Muscle layer of duodenum (tissue), 2 donors: ENCODE measurements at regions not wholly inside any gene's neighbourhood (a gene's known extent, or its start where the extent isn't known, plus 50 kb on each side); places are given as distances from the start of the nearest gene placed in this dataset.
"Not testable (repeated sequence)": the region's sequence is repeated elsewhere in the genome, so short reads cannot be mapped to it uniquely, and the experiment has no call there.

Experiments used
- H3K27ac ChIP-seq: one replicate; pipeline ENCODE4 v1.7.0; 2013; ENCODE audit warnings: mild to moderate bottlenecking, low read length
- H3K27me3 ChIP-seq: one replicate; pipeline ENCODE4 v1.7.0; 2013; ENCODE audit warnings: low read depth, mild to moderate bottlenecking, control low read depth, low read length
- H3K36me3 ChIP-seq, 2 donors: one replicate each; pipeline ENCODE4 v1.7.0; 2013; ENCODE audit warnings: low read length in 2 of 2, control low read depth in 1 of 2, mild to moderate bottlenecking in 1 of 2; ENCODE audit not compliant: insufficient read depth in 2 of 2, control insufficient read depth in 1 of 2
- H3K4me1 ChIP-seq, 2 donors: one replicate each; pipeline ENCODE4 v1.7.0; 2013; ENCODE audit warnings: low read length in 2 of 2, mild to moderate bottlenecking in 2 of 2, control low read depth in 1 of 2, moderate library complexity in 1 of 2; ENCODE audit not compliant: insufficient read depth in 2 of 2, control insufficient read depth in 1 of 2
- H3K4me3 ChIP-seq, 2 donors: one replicate each; pipeline ENCODE4 v1.7.0; 2013; ENCODE audit warnings: low read length in 2 of 2, low read depth in 1 of 2, mild to moderate bottlenecking in 1 of 2
- H3K9me3 ChIP-seq, 2 donors: one replicate each; pipeline ENCODE4 v1.7.0; 2013; ENCODE audit warnings: low read length in 2 of 2, control low read depth in 1 of 2, mild to moderate bottlenecking in 1 of 2; ENCODE audit not compliant: control insufficient read depth in 1 of 2
- donor health status: healthy.

DNA sequence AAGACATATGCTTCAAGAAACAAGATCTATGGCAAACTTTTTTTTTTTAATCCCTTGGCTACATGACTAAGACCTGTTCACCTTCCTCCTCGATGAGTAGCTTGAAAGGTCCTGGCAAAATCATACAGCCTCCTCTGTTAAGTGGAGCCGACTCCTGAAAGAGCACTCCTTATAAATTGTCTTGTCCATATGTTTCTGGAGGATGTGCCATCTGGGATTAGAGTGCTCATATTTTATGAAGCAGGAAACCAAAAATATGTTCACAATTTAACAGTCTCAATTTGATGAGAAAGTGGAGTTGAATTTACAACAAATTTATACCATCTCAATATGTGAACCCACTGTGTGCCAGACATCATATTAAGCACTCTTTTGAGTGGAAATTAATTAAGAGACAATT lies 912.1 kb upstream of the FAT3 start:
- Histone ChIP-seq H3K27ac (no peak overlapping the region), H3K36me3 (no peaks in the 10 kb centered on the region), H3K27me3 (no peaks in the 10 kb centered on the region), H3K9me3 (no peaks in the 10 kb centered on the region), H3K4me3 (no peak overlapping the region), H3K4me1 (no peaks in the 10 kb centered on the region)

DNA sequence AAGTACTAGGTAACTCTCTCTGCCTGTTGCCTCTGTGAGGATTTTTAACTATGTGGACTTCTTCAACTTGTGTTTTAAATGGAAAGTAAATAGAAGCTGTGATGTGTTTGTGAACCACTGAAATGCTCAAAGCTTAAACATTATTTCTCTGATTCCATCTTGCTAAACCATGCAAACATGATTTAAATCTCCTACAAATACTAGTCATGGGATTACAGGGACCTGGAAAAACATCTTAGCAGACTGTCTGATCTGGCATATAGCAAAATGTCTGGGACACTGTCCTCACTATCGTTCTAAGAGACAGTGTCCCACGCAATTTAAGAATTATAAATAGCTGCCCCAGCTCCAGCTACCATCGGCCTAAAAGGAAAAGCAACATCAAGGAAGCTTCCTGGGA lies 914.5 kb upstream of the FAT3 start:
- H3K9me3 ChIP-seq, result no peaks in the 10 kb centered on the region
- H3K27ac ChIP-seq, result no peak overlapping the region
- H3K27me3 ChIP-seq, result no peaks in the 10 kb centered on the region
- H3K4me1 ChIP-seq, result no peaks in the 10 kb centered on the region
- no peak overlapping the region for H3K4me3 ChIP-seq
- no peaks in the 10 kb centered on the region for H3K36me3 ChIP-seq

DNA sequence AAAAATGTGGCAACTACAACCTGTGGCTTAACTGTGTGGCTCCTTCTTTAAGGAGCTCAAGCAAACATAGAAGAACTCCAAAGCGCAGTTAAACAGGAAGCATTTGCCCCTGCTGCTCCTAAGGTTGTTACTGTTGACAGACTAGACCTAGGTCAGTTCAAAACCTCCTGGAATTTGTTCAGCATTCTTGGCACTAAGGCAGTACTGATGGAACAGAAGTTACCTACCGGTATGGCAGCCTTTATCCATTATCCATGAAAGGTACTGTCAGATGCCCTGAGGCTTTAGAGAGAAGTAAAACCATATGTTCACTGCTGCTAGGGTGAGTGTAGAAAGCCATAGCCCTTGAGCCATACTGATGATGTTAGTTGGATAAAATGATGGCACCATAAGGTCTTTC lies 916.5 kb upstream of the FAT3 start:
- Histone ChIP-seq H3K9me3 (no peaks in the 10 kb centered on the region), H3K36me3 (no peaks in the 10 kb centered on the region), H3K27me3 (no peaks in the 10 kb centered on the region), H3K27ac (no peak overlapping the region), H3K4me1 (no peaks in the 10 kb centered on the region), H3K4me3 (no peak overlapping the region)

DNA sequence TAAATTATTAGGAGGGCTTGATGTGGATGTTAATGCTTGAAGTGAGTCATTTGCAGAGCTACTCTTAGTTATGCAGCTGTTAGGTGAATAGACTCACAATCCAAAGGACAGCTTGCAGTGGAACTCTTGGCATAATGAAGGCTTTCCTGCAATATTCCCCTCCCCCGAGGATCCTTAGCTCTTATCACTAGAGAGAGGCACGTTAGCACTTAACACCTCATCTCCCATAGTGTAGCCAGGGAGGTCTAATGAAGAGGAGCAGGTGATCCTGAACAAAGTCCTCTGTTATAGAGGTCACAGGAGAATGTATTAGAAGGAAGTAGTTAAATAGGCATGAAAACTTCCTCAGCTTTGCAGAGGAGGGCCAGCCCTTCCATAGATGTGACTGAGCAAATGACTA lies 919.2 kb upstream of the FAT3 start:
- Histone ChIP-seq H3K4me1 (no peaks in the 10 kb centered on the region), H3K27ac (no peak overlapping the region), H3K36me3 (no peaks in the 10 kb centered on the region), H3K27me3 (no peaks in the 10 kb centered on the region), H3K4me3 (no peak overlapping the region), H3K9me3 (no peaks in the 10 kb centered on the region)

DNA sequence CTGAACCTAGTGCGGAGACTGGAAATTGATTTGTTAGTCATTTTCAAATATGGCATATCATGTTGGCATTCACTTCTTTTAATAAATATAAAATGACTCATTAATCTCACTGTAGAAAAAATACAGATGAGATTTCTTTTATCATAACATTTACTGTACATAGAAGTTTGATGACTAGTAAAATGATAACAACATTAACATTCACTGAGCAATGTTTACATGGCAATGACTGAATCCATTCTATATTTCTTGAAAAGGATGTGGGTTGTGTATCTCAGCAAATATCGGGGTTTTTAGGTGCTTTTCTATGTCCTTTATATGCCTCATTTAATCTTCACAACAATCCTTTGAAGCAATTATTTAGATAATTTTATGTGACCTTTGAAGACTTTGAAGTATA lies 920.9 kb upstream of the FAT3 start:
- H3K9me3 ChIP-seq, result no peaks in the 10 kb centered on the region
- no peaks in the 10 kb centered on the region for H3K4me1 ChIP-seq
- H3K4me3 ChIP-seq, result no peak overlapping the region
- H3K27ac ChIP-seq, result no peak overlapping the region
- no peaks in the 10 kb centered on the region for H3K36me3 ChIP-seq
- H3K27me3 ChIP-seq, result no peaks in the 10 kb centered on the region

- no peak overlapping the region for H3K27ac ChIP-seq
- H3K36me3 ChIP-seq, result no peaks in the 10 kb centered on the region
- H3K4me1 ChIP-seq, result no peaks in the 10 kb centered on the region
- no peaks in the 10 kb centered on the region for H3K27me3 ChIP-seq
- no peak overlapping the region for H3K4me3 ChIP-seq
- no peaks in the 10 kb centered on the region for H3K9me3 ChIP-seq
Observed at GRCh38 chr11:91299980-91300379, 924.6 kb upstream of the FAT3 start.

DNA sequence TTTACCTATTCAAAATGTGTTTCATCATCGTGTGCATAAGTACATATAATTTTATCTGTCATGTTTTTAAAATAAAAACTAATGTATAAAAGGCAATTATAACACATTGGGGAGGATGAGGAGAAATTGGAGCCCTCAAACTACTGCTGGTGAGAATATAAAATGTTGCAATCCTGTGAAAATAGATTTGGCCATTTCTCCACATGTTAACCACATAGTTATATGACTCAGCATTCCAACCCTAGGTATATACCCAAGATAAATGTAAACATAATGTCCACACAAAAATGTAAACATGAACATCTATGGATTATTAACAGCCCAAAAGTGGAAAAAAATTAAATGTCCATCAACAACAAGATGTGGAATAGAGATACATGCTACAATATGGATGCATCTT lies 928.0 kb upstream of the FAT3 start:
- no peaks in the 10 kb centered on the region for H3K27me3 ChIP-seq
- H3K4me1 ChIP-seq, result no peaks in the 10 kb centered on the region

DNA sequence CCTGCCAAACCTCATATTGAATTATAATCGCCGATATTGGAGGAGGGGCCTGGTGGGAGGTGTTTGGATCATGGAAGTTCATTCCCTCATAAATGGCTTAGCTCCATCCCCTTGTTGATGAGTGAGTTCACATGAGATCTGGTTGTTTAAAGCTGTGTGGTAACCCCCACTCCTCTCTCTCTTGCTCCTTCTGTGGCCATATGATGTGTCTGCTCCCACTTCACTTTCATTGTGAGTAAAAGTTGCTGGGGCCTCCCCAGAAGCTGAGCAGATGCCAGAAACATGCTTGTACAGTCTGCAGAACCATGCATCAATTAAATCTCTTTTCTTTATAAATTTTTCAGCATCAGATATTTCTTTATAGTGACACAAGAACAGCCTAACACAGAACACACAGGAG lies 929.0 kb upstream of the FAT3 start:
- H3K27me3 ChIP-seq, result no peaks in the 10 kb centered on the region
- H3K27ac ChIP-seq, result no peak overlapping the region
- no peaks in the 10 kb centered on the region for H3K36me3 ChIP-seq
- H3K4me3 ChIP-seq, result no peak overlapping the region
- no peaks in the 10 kb centered on the region for H3K4me1 ChIP-seq
- no peaks in the 10 kb centered on the region for H3K9me3 ChIP-seq

More for the DNA sequence above, 928.0 kb upstream of the FAT3 start:
- Histone ChIP-seq H3K27ac (no peak overlapping the region), H3K36me3 (no peaks in the 10 kb centered on the region), H3K4me3 (no peak overlapping the region), H3K9me3 (no peaks in the 10 kb centered on the region)

DNA sequence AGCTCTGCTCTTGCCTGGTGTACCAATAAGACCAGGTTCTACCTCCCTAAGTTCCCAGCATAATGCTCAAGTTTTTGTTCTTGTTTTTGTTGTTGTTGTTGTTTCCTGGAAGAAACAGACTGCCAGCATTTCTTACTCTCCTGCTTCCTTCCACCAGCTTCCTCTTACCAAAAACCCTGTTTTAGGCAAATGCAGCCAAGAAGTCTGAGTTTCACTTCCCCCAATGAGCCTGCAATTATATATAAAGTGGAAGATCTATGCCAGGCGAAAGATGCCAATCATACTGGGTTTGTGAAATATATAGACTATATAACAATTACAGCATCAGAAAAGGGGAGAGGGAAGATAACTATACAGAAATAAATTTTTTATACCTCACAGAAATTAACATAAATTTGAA lies 931.5 kb upstream of the FAT3 start:
- no peaks in the 10 kb centered on the region for H3K36me3 ChIP-seq
- no peak overlapping the region for H3K4me3 ChIP-seq
- no peaks in the 10 kb centered on the region for H3K27me3 ChIP-seq
- no peaks in the 10 kb centered on the region for H3K4me1 ChIP-seq
- H3K27ac ChIP-seq, result no peak overlapping the region
- no peaks in the 10 kb centered on the region for H3K9me3 ChIP-seq

GRCh38 chr11:91272089-91272488 lies 952.5 kb upstream of the FAT3 start:
- Histone ChIP-seq H3K4me3 (no peak overlapping the region), H3K27me3 (no peaks in the 10 kb centered on the region), H3K4me1 (no peaks in the 10 kb centered on the region), H3K9me3 (no peaks in the 10 kb centered on the region), H3K27ac (no peak overlapping the region), H3K36me3 (no peaks in the 10 kb centered on the region)

GRCh38 chr11:91268512-91269295 lies 955.9 kb upstream of the FAT3 start:
- H3K9me3 ChIP-seq, H3K4me3 ChIP-seq, H3K36me3 ChIP-seq, H3K27me3 ChIP-seq, H3K27ac ChIP-seq, H3K4me1 ChIP-seq: not testable (repeated sequence)

- H3K9me3 ChIP-seq, result no peaks in the 10 kb centered on the region
- no peaks in the 10 kb centered on the region for H3K36me3 ChIP-seq
- H3K4me3 ChIP-seq, result no peak overlapping the region
- no peaks in the 10 kb centered on the region for H3K4me1 ChIP-seq
- no peaks in the 10 kb centered on the region for H3K27me3 ChIP-seq
- no peak overlapping the region for H3K27ac ChIP-seq
Observed at GRCh38 chr11:91265946-91266345, 958.7 kb upstream of the FAT3 start.
